ENCODE measurements at regions not wholly inside any gene's neighbourhood (a gene's known extent, or its start where the extent isn't known, plus 50 kb on each side); places are given as distances from the start of the nearest gene placed in this dataset.

- TF ChIP-seq CTCF (IDR thresholded peaks at IDR 0.05) (no peak), ESRRA (IDR thresholded peaks at IDR 0.05; ENCODE audit: borderline replicate concordance, low read length) (no peak), POLR2A (IDR thresholded peaks at IDR 0.05; ENCODE audit: low read length) (no peak), NFE2L2 (conservative IDR thresholded peaks at IDR 0.05; ENCODE audit: low read length) (no peak), POLR2AphosphoS2 (conservative IDR thresholded peaks at IDR 0.05; ENCODE audit: low read length) (no peak), FOSL2 (IDR thresholded peaks at IDR 0.05) (no peak), FOSL2 (CRISPR knock-in tag; IDR thresholded peaks at IDR 0.05) (no peak), KDM1A (IDR thresholded peaks at IDR 0.05; ENCODE audit: low read depth) (no peak)
Measured at GRCh38 chr3:59426821-59427565, 377.2 kb upstream of the CFAP20DC start.
